ENCODE measurements at regions not wholly inside any gene's neighbourhood (a gene's known extent, or its start where the extent isn't known, plus 50 kb on each side); places are given as distances from the start of the nearest gene placed in this dataset.
A peak's percentile ranks its signal among the peaks of the same experiment; 100 is the strongest.

GRCh38 chr14:85401384-85401783 lies 128.6 kb upstream of the FLRT2 start:
- DNase-seq = no peak

GRCh38 chr14:85402569-85403162 lies 127.3 kb upstream of the FLRT2 start:
- no peak for DNase-seq

GRCh38 chr14:85409481-85410210 lies 120.3 kb upstream of the FLRT2 start:
- DNase-seq = no peak

- no peak for DNase-seq
Observed at GRCh38 chr14:85412756-85413155, 117.2 kb upstream of the FLRT2 start.

- no peak for DNase-seq
Observed at GRCh38 chr14:85413836-85414526, 116.0 kb upstream of the FLRT2 start.

GRCh38 chr14:85415015-85415712 lies 114.8 kb upstream of the FLRT2 start:
- DNase-seq = peak; percentile 20

GRCh38 chr14:85416771-85417170 lies 113.2 kb upstream of the FLRT2 start:
- DNase-seq = no peak

GRCh38 chr14:85417396-85417795 lies 112.5 kb upstream of the FLRT2 start:
- no peak for DNase-seq

- DNase-seq = no peak
Observed at GRCh38 chr14:85418721-85419120, 111.2 kb upstream of the FLRT2 start.

GRCh38 chr14:85420278-85420677 lies 109.7 kb upstream of the FLRT2 start:
- no peak for DNase-seq

- DNase-seq = no peak
Observed at GRCh38 chr14:85420707-85421106, 109.2 kb upstream of the FLRT2 start.

GRCh38 chr14:85421186-85421877 lies 108.6 kb upstream of the FLRT2 start:
- no peak for DNase-seq

- no peak for DNase-seq
Observed at GRCh38 chr14:85423889-85424288, 106.1 kb upstream of the FLRT2 start.

GRCh38 chr14:85425507-85425906 lies 104.4 kb upstream of the FLRT2 start:
- DNase-seq = no peak

- no peak for DNase-seq
Observed at GRCh38 chr14:85426068-85426935, 103.6 kb upstream of the FLRT2 start.

- DNase-seq = no peak
Observed at GRCh38 chr14:85428926-85429325, 101.0 kb upstream of the FLRT2 start.

- DNase-seq = no peak
Observed at GRCh38 chr14:85437148-85437547, 92.8 kb upstream of the FLRT2 start.

GRCh38 chr14:85438001-85438400 lies 91.9 kb upstream of the FLRT2 start:
- DNase-seq = no peak

GRCh38 chr14:85438481-85438942 lies 91.4 kb upstream of the FLRT2 start:
- DNase-seq = no peak

- no peak for DNase-seq
Observed at GRCh38 chr14:85439696-85440328, 90.1 kb upstream of the FLRT2 start.

All from left kidney (tissue), 1 donor.